ENCODE measurements at regions not wholly inside any gene's neighbourhood (a gene's known extent, or its start where the extent isn't known, plus 50 kb on each side); places are given as distances from the start of the nearest gene placed in this dataset.
"Not testable (repeated sequence)": the region's sequence is repeated elsewhere in the genome, so short reads cannot be mapped to it uniquely, and the experiment has no call there.

GRCh38 chrX:117689956-117690355 lies 426.7 kb downstream of the KLHL13 start:
- DNase-seq (ENCODE audit: extremely low read depth, low read depth), result no peak

GRCh38 chrX:117680286-117680685 lies 436.3 kb downstream of the KLHL13 start:
- no peak for DNase-seq (ENCODE audit: extremely low read depth, low read depth)

- DNase-seq (ENCODE audit: extremely low read depth, low read depth), result no peak
These were observed 463.2 kb downstream of the KLHL13 start for GRCh38 chrX:117653396-117653795.

GRCh38 chrX:117645639-117646038 lies 471.0 kb downstream of the KLHL13 start:
- DNase-seq (ENCODE audit: extremely low read depth, low read depth), result no peak

GRCh38 chrX:117641913-117642656 lies 474.5 kb downstream of the KLHL13 start:
- no peak for DNase-seq (ENCODE audit: extremely low read depth, low read depth)

GRCh38 chrX:117636826-117637225 lies 479.8 kb downstream of the KLHL13 start:
- no peak for DNase-seq (ENCODE audit: extremely low read depth, low read depth)

GRCh38 chrX:117633277-117633676 lies 483.3 kb downstream of the KLHL13 start:
- DNase-seq (ENCODE audit: extremely low read depth, low read depth), result no peak

- DNase-seq (ENCODE audit: extremely low read depth, low read depth), result no peak
These were observed 488.2 kb downstream of the KLHL13 start for GRCh38 chrX:117628381-117628780.

- no peak for DNase-seq (ENCODE audit: extremely low read depth, low read depth)
These were observed 505.8 kb downstream of the KLHL13 start for GRCh38 chrX:117610806-117611205.

GRCh38 chrX:117610049-117610448 lies 506.6 kb downstream of the KLHL13 start:
- no peak for DNase-seq (ENCODE audit: extremely low read depth, low read depth)

GRCh38 chrX:117607561-117607960 lies 509.0 kb downstream of the KLHL13 start:
- no peak for DNase-seq (ENCODE audit: extremely low read depth, low read depth)

GRCh38 chrX:117606101-117606500 lies 510.5 kb downstream of the KLHL13 start:
- not testable (repeated sequence) for DNase-seq (ENCODE audit: extremely low read depth, low read depth)

- no peak for DNase-seq (ENCODE audit: extremely low read depth, low read depth)
These were observed 546.5 kb downstream of the KLHL13 start for GRCh38 chrX:117570160-117570559.

GRCh38 chrX:117568238-117568637 lies 548.4 kb downstream of the KLHL13 start:
- no peak for DNase-seq (ENCODE audit: extremely low read depth, low read depth)

- no peak for DNase-seq (ENCODE audit: extremely low read depth, low read depth)
These were observed 572.7 kb downstream of the KLHL13 start for GRCh38 chrX:117543885-117544284.

GRCh38 chrX:117539090-117539418 lies 577.6 kb downstream of the KLHL13 start:
- no peak for DNase-seq (ENCODE audit: extremely low read depth, low read depth)

GRCh38 chrX:117538178-117539089 lies 578.2 kb downstream of the KLHL13 start:
- DNase-seq (ENCODE audit: extremely low read depth, low read depth), result no peak

- DNase-seq (ENCODE audit: extremely low read depth, low read depth), result no peak
These were observed 584.3 kb downstream of the KLHL13 start for GRCh38 chrX:117532339-117532738.

GRCh38 chrX:117522725-117523700 lies 593.6 kb downstream of the KLHL13 start:
- no peak for DNase-seq (ENCODE audit: extremely low read depth, low read depth)

GRCh38 chrX:117517994-117518393 lies 598.6 kb downstream of the KLHL13 start:
- DNase-seq (ENCODE audit: extremely low read depth, low read depth), result no peak

GRCh38 chrX:117511379-117511778 lies 605.2 kb downstream of the KLHL13 start:
- no peak for DNase-seq (ENCODE audit: extremely low read depth, low read depth)
